ENCODE measurements at regions not wholly inside any gene's neighbourhood (a gene's known extent, or its start where the extent isn't known, plus 50 kb on each side); places are given as distances from the start of the nearest gene placed in this dataset.

GRCh38 chr11:32323814-32324130 lies 111.6 kb downstream of the WT1 start:
- DNase-seq, result no peak

GRCh38 chr11:32325187-32325586 lies 110.2 kb downstream of the WT1 start:
- no peak for DNase-seq

- DNase-seq, result no peak
These were observed 109.6 kb downstream of the WT1 start for GRCh38 chr11:32325725-32326124.

GRCh38 chr11:32326522-32326921 lies 108.8 kb downstream of the WT1 start:
- DNase-seq, result no peak

DNA sequence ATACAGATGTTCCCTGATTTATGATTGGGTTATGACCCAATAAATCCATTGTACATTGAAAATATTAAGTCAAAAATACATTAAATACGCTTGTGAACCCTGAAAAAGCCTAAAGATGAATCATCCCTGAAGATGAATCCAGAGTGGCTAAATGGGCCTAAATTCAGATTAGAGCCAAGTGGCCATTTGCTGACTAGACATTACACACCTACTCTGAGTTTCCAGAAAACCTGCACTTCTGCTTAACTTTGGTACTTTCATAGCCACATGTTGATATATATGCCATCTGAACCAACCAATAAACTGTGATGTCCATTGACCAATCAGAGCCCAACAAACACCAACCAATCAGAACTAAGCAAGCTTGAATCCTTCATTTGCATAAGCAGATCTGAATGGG lies 106.9 kb downstream of the WT1 start:
- DNase-seq, result no peak

DNA sequence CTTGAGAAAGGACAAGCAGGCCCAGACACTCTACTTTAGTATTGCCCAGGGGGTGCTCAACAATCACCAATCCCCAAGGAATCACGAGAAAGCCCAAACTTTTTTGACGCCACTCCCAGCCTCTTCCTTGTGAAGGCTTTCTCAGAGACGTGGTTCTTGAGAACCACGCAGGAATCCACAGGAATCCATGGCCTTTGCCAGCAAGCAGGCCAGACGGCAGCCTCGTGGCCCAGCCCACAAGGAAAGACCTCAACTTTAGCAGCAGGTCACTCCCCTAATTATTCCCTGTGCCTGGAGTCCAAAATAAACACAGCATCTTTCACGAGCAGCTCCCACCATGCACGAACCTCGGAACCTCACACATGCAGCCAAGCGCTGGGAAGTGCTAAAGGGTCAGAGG lies 104.2 kb downstream of the WT1 start:
- no peak for DNase-seq

DNA sequence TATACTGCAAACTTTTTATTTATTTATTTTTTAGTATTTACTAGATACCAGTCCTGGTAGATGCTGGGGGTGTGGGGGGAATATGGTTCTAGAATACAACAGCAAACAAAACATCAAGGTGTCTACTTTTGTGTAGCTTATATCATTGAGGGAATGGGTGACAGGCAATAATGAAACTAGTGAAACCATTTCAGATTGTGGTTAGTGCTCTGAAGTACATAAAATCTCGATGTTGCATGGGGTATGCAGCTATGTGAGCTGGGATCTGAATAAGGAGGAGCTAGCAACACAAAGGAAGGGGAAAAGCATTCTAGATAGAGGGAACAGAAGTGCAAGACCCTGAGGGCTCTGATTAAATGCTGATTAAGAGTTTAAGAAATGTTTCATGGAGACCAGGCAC lies 103.5 kb downstream of the WT1 start:
- no peak for DNase-seq

DNA sequence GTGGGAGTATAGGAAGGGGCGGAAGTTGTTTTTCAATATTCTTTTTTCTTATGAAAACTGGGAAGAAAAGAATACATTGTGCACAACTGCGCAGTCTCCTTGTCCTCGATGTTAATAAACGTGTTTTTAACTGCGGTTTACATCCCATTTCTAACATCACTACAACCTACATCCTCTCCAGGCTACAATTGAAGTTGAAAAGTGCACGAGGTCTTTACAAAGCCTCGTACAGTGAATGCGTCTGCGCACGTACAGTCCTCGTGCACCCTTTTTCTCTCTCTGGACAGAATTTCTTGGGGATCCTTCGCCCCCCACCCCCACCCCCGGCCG lies 102.4 kb downstream of the WT1 start:
- no peak for DNase-seq

GRCh38 chr11:32333320-32333991 lies 101.9 kb downstream of the WT1 start:
- peak; percentile 36 for DNase-seq

DNA sequence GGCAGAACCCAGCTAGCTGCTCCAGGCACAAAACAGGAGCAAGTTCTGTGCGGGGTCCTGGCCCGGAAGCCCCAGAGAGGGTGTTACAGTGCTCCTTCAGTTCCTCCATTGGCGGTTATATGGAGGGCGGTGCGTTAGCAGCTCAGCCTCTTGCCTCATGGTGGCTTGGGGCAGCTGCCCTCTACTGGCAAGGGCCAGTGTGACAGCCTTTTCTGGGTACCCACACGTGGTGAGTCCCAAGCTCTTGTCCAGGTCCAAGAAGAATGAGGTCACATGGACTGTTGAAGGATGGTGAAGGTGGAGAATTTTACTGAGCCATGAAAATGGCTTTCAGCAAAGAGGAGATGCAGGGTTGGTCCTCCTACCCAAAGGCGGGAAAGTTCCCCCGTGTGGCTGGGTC lies 100.5 kb downstream of the WT1 start:
- DNase-seq, result no peak

All from CD4-positive, alpha-beta T cell treated with Interleukin-17A for 4 hours (primary cell).